Panc1 (cell line): ENCODE measurements at regions not wholly inside any gene's neighbourhood (a gene's known extent, or its start where the extent isn't known, plus 50 kb on each side); places are given as distances from the start of the nearest gene placed in this dataset.

Experiments used
- ATAC-seq: fragments of 200-7000 bp; cut with Tn5 transposase; 2 replicates; pipeline ENCODE4 v1.9.1; 2020; ENCODE audit warnings: mild to moderate bottlenecking, moderate library complexity
- BruUV-seq: library from RNA; stranded (reverse); fragments of 400-500 nt; replicated peaks from 2 replicates; lab custom pipeline; 2021; lab: Mats Ljungman, UMichigan
- CTCF ChIA-PET: fragments of 300-600 bp; sonication (Branson Sonifier 250); formaldehyde crosslinking; loops from one replicate; lab custom pipeline; 2022; ENCODE audit warnings: antibody characterized with exemption; lab: Charles Lee
- POLR2A ChIA-PET: fragments of 300-600 bp; sonication (Branson Sonifier 250); formaldehyde crosslinking; loops from one replicate; lab custom pipeline; 2022; ENCODE audit warnings: antibody characterized with exemption; lab: Charles Lee
- DNase-seq: peaks from one replicate; pipeline ENCODE4 v3.0.0-alpha.2; 2010; ENCODE audit warnings: low read depth, low spot score
- H3K27ac ChIP-seq: 2 replicates; pipeline ENCODE4 v1.5.1; 2011; ENCODE audit warnings: mild to moderate bottlenecking, low read length, inconsistent platforms
- H3K27me3 ChIP-seq: fragments of 200-500 bp; sonication (Bioruptor generic); 2 replicates; pipeline ENCODE4 v1.6.0; 2014; ENCODE audit warnings: low read length, inconsistent platforms; ENCODE audit not compliant: control insufficient read depth, insufficient read depth
- H3K36me3 ChIP-seq: fragments of 200-500 bp; sonication (Bioruptor generic); 2 replicates; pipeline ENCODE4 v1.5.1; 2014; ENCODE audit warnings: inconsistent platforms, mild to moderate bottlenecking, low read length, moderate library complexity; ENCODE audit not compliant: control insufficient read depth, insufficient read depth
- H3K4me1 ChIP-seq: 2 replicates; pipeline ENCODE4 v1.5.1; 2011; ENCODE audit warnings: inconsistent platforms, mild to moderate bottlenecking, low read length, moderate library complexity; ENCODE audit not compliant: control insufficient read depth, insufficient read depth
- H3K4me3 ChIP-seq, 2 experiments: 2 replicates each; pipeline ENCODE4 v1.5.1; 2011 to 2012; ENCODE audit warnings: low read depth in 2 of 2, low read length in 2 of 2, mild to moderate bottlenecking in 2 of 2, inconsistent platforms in 1 of 2, moderate library complexity in 1 of 2
- H3K9me3 ChIP-seq: fragments of 200-500 bp; sonication (Bioruptor generic); 2 replicates; pipeline ENCODE4 v1.5.1; 2014; ENCODE audit warnings: low read depth, mild to moderate bottlenecking, inconsistent platforms, low read length, moderate library complexity; ENCODE audit not compliant: control insufficient read depth, insufficient read depth
- POLR2AphosphoS5 ChIP-seq: IDR thresholded peaks from 2 replicates; pipeline ENCODE4 v1.6.1; 2012; ENCODE audit warnings: mild to moderate bottlenecking, low read depth, low read length, moderate library complexity
- SIN3A ChIP-seq: IDR thresholded peaks from 2 replicates; pipeline ENCODE4 v1.6.1; 2012; ENCODE audit warnings: low read depth, mild to moderate bottlenecking, low read length, moderate library complexity, borderline replicate concordance; ENCODE audit not compliant: insufficient read depth
- TCF7L2 ChIP-seq: IDR thresholded peaks from 2 replicates; pipeline ENCODE4 v1.6.1; 2011; ENCODE audit warnings: mild to moderate bottlenecking, low read depth, low read length, inconsistent platforms
- in situ Hi-C: cut with HindIII; loops from 2 replicates; pipeline ENCODE4 v1.10.0; 2016; ENCODE audit warnings: low sequenced_read_pairs, low pct_unique_long_range_greater_than_20kb
- intact Hi-C: fragments of 100-400 bp; cut with micrococcal nuclease; formaldehyde crosslinking; loops from one replicate; pipeline ENCODE4 v1.10.0; 2022; ENCODE audit not compliant: unreplicated experiment
- TF ChIP-seq, protein P1 (sequence below): fragments of 450-650 bp; IDR thresholded peaks from 2 replicates; pipeline ENCODE4 v1.5.1; 2017; ENCODE audit warnings: mild to moderate bottlenecking
- TF ChIP-seq, protein P2 (sequence below), 2 experiments: IDR thresholded peaks; 2 replicates each; pipeline ENCODE4 v1.6.1; 2011 to 2012; ENCODE audit warnings: low read depth in 2 of 2, control low read depth in 1 of 2, low read length in 1 of 2, mild to moderate bottlenecking in 1 of 2, moderate library complexity in 1 of 2; ENCODE audit not compliant: insufficient read depth in 1 of 2

DNA sequence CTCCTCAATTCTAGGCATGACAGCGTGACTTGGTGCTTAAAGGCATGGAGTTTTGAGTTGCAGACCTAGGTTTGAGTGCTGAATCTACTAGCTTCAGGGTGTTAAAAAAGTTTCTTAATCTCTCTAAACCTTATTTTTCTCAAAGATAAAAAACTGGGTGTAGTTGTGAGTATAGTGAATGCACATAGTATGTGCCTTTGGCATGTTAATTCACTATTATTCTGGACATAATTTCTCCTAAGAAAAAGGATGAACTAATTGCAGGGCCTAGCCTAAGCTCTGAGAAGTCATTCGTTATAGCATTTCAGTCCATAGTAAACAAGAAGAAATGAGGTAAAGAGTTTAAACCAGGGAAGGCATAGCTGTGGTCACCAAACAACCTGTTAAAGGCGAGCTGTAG, 149.0 kb downstream of the LACC1 start:
- ChIA-PET CTCF (no interaction called here), POLR2A (no interaction called here)
- Histone ChIP-seq H3K4me3 (no peak overlapping the region), H3K4me1 (no peaks in the 10 kb centered on the region), H3K27me3 (no peaks in the 10 kb centered on the region), H3K36me3 (no peaks in the 10 kb centered on the region), H3K9me3 (no peaks in the 10 kb centered on the region), H3K27ac (no peak overlapping the region)
- BruUV-seq = no TSS peak
- in situ Hi-C loops = no loop called here
- DNase-seq (no peak), ATAC-seq (no peak)
- TF ChIP-seq SIN3A = no peak
- no peak for TF ChIP-seq POLR2AphosphoS5
- TF ChIP-seq, protein P1, sequence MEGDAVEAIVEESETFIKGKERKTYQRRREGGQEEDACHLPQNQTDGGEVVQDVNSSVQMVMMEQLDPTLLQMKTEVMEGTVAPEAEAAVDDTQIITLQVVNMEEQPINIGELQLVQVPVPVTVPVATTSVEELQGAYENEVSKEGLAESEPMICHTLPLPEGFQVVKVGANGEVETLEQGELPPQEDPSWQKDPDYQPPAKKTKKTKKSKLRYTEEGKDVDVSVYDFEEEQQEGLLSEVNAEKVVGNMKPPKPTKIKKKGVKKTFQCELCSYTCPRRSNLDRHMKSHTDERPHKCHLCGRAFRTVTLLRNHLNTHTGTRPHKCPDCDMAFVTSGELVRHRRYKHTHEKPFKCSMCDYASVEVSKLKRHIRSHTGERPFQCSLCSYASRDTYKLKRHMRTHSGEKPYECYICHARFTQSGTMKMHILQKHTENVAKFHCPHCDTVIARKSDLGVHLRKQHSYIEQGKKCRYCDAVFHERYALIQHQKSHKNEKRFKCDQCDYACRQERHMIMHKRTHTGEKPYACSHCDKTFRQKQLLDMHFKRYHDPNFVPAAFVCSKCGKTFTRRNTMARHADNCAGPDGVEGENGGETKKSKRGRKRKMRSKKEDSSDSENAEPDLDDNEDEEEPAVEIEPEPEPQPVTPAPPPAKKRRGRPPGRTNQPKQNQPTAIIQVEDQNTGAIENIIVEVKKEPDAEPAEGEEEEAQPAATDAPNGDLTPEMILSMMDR = no peak
- no peak for TF ChIP-seq TCF7L2
- TF ChIP-seq, protein P2, sequence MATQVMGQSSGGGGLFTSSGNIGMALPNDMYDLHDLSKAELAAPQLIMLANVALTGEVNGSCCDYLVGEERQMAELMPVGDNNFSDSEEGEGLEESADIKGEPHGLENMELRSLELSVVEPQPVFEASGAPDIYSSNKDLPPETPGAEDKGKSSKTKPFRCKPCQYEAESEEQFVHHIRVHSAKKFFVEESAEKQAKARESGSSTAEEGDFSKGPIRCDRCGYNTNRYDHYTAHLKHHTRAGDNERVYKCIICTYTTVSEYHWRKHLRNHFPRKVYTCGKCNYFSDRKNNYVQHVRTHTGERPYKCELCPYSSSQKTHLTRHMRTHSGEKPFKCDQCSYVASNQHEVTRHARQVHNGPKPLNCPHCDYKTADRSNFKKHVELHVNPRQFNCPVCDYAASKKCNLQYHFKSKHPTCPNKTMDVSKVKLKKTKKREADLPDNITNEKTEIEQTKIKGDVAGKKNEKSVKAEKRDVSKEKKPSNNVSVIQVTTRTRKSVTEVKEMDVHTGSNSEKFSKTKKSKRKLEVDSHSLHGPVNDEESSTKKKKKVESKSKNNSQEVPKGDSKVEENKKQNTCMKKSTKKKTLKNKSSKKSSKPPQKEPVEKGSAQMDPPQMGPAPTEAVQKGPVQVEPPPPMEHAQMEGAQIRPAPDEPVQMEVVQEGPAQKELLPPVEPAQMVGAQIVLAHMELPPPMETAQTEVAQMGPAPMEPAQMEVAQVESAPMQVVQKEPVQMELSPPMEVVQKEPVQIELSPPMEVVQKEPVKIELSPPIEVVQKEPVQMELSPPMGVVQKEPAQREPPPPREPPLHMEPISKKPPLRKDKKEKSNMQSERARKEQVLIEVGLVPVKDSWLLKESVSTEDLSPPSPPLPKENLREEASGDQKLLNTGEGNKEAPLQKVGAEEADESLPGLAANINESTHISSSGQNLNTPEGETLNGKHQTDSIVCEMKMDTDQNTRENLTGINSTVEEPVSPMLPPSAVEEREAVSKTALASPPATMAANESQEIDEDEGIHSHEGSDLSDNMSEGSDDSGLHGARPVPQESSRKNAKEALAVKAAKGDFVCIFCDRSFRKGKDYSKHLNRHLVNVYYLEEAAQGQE (IDR thresholded peaks at IDR 0.05; ENCODE audit: insufficient read depth in 1 of 2, low read depth in 2 of 2, low read length in 1 of 2) = no peak
- intact Hi-C loops = no loop called here

DNA sequence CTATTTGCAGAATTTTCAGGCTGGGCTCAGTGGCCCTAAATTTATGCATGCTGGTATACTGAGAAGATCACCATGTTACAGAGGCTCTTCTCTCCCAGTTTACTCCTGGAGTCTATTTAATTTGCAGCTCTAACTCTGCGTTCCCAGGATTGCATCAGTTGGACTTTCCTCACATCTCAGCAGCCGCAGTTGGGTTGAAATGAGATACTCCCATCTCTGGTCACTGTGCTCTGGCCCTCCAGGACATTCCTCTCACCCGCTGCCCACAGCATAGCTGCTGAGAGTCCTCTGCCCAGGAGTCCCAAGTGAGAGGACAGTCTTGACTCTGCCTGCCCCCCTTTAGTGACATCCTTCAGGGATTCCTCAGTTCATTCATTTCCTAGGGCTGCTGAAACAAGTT, 150.9 kb downstream of the LACC1 start:
- intact Hi-C loops = no loop called here
- H3K27ac ChIP-seq = no peak overlapping the region
- TF ChIP-seq, protein P2 (IDR thresholded peaks at IDR 0.05; ENCODE audit: insufficient read depth in 1 of 2, low read depth in 2 of 2, low read length in 1 of 2) = no peak
- no peak for TF ChIP-seq SIN3A
- no peak for TF ChIP-seq POLR2AphosphoS5
- TF ChIP-seq TCF7L2 = no peak
- TF ChIP-seq, protein P1 = no peak
- no peak overlapping the region for H3K4me3 ChIP-seq
- BruUV-seq = no TSS peak
- ChIA-PET CTCF (no interaction called here), POLR2A (no interaction called here)
- no peaks in the 10 kb centered on the region for H3K36me3 ChIP-seq
- H3K9me3 ChIP-seq = no peaks in the 10 kb centered on the region
- ATAC-seq = no peak
- no peaks in the 10 kb centered on the region for H3K27me3 ChIP-seq
- in situ Hi-C loops = no loop called here
- DNase-seq = no peak
- no peaks in the 10 kb centered on the region for H3K4me1 ChIP-seq
